H9 (cell line): ENCODE measurements at regions not wholly inside any gene's neighbourhood (a gene's known extent, or its start where the extent isn't known, plus 50 kb on each side); places are given as distances from the start of the nearest gene placed in this dataset.

ENCODE experiments used
- DNase-seq: peaks from one replicate; pipeline ENCODE4 v3.0.0-alpha.2; 2017
- H2AFZ ChIP-seq: one replicate; pipeline ENCODE4 v1.6.1; 2013; ENCODE audit warnings: mild to moderate bottlenecking, low read length, control low read depth, moderate library complexity
- H2AK5ac ChIP-seq: 2 replicates; pipeline ENCODE4 v1.6.1; 2013; ENCODE audit warnings: low read length, control low read depth, mixed read lengths; ENCODE audit not compliant: insufficient read length
- H2BK120ac ChIP-seq: one replicate; pipeline ENCODE4 v1.6.1; 2013; ENCODE audit warnings: low read depth, mild to moderate bottlenecking, low read length, control low read depth, inconsistent platforms; ENCODE audit not compliant: poor library complexity, severe bottlenecking
- H2BK12ac ChIP-seq: 2 replicates; pipeline ENCODE4 v1.6.1; 2013; ENCODE audit warnings: low read length, control low read depth, mixed read lengths, low read depth; ENCODE audit not compliant: insufficient read length
- H2BK15ac ChIP-seq: 2 replicates; pipeline ENCODE4 v1.6.1; 2013; ENCODE audit warnings: low read depth, low read length, control low read depth
- H2BK20ac ChIP-seq: one replicate; pipeline ENCODE4 v1.6.1; 2013; ENCODE audit warnings: low read depth, mild to moderate bottlenecking, low read length, control low read depth, inconsistent platforms; ENCODE audit not compliant: poor library complexity, severe bottlenecking
- H2BK5ac ChIP-seq: 2 replicates; pipeline ENCODE4 v1.6.1; 2013; ENCODE audit warnings: low read length, control low read depth, mixed read lengths; ENCODE audit not compliant: insufficient read length
- H3K14ac ChIP-seq: 2 replicates; pipeline ENCODE4 v1.6.1; 2013; ENCODE audit warnings: low read length, control low read depth; ENCODE audit not compliant: insufficient read depth
- H3K18ac ChIP-seq: 2 replicates; pipeline ENCODE4 v1.6.1; 2013; ENCODE audit warnings: low read depth, mild to moderate bottlenecking, mixed read lengths, low read length, control low read depth; ENCODE audit not compliant: insufficient read length
- H3K23ac ChIP-seq: 2 replicates; pipeline ENCODE4 v1.6.1; 2013; ENCODE audit warnings: low read length, control low read depth, mixed read lengths, low read depth; ENCODE audit not compliant: insufficient read length
- H3K23me2 ChIP-seq: 2 replicates; pipeline ENCODE4 v1.6.1; 2013; ENCODE audit warnings: low read depth, mild to moderate bottlenecking, mixed read lengths, low read length, control low read depth; ENCODE audit not compliant: insufficient read length, poor library complexity, severe bottlenecking
- H3K27ac ChIP-seq: 2 replicates; pipeline ENCODE4 v1.5.1; 2013; ENCODE audit warnings: low read length, control low read depth, mixed read lengths, low read depth; ENCODE audit not compliant: insufficient read length
- H3K27me3 ChIP-seq: 2 replicates; pipeline ENCODE4 v1.6.1; 2013; ENCODE audit warnings: low read length, control low read depth, inconsistent platforms; ENCODE audit not compliant: insufficient read depth
- H3K4ac ChIP-seq: 2 replicates; pipeline ENCODE4 v1.6.1; 2013; ENCODE audit warnings: low read depth, mild to moderate bottlenecking, control low read depth, inconsistent platforms, low read length, moderate library complexity
- H3K4me1 ChIP-seq: 2 replicates; pipeline ENCODE4 v1.6.1; 2013; ENCODE audit warnings: low read length, control low read depth, inconsistent platforms; ENCODE audit not compliant: insufficient read depth
- H3K4me2 ChIP-seq: 2 replicates; pipeline ENCODE4 v1.6.1; 2013; ENCODE audit warnings: low read length, control low read depth, mixed read lengths; ENCODE audit not compliant: insufficient read length, insufficient read depth
- H3K56ac ChIP-seq: 2 replicates; pipeline ENCODE4 v1.6.1; 2013; ENCODE audit warnings: low read depth, mild to moderate bottlenecking, mixed read lengths, low read length, control low read depth; ENCODE audit not compliant: insufficient read length
- H3K79me1 ChIP-seq: 2 replicates; pipeline ENCODE4 v1.6.1; 2013; ENCODE audit warnings: low read depth, mild to moderate bottlenecking, moderate library complexity, low read length, control low read depth, inconsistent platforms; ENCODE audit not compliant: insufficient read depth, poor library complexity, severe bottlenecking
- H3K79me2 ChIP-seq: 2 replicates; pipeline ENCODE4 v1.6.1; 2013; ENCODE audit warnings: low read length, control low read depth, inconsistent platforms; ENCODE audit not compliant: insufficient read depth
- H3K9ac ChIP-seq: 2 replicates; pipeline ENCODE4 v1.6.1; 2013; ENCODE audit warnings: low read length, control low read depth, mixed read lengths; ENCODE audit not compliant: insufficient read length; ENCODE audit errors: extremely low read depth
- H3K9me3 ChIP-seq: one replicate; pipeline ENCODE4 v1.6.1; 2013; ENCODE audit warnings: low read depth, low read length, inconsistent platforms; ENCODE audit not compliant: control insufficient read depth
- H3T11ph ChIP-seq: one replicate; pipeline ENCODE4 v1.6.1; 2013; ENCODE audit warnings: mild to moderate bottlenecking, low read length, control low read depth, inconsistent platforms
- H4K20me1 ChIP-seq: one replicate; pipeline ENCODE4 v1.6.1; 2013; ENCODE audit not compliant: control insufficient read depth, insufficient read length, insufficient read depth
- H4K5ac ChIP-seq: 2 replicates; pipeline ENCODE4 v1.6.1; 2013; ENCODE audit warnings: low read depth, mild to moderate bottlenecking, mixed read lengths, low read length, control low read depth; ENCODE audit not compliant: insufficient read length
- H4K8ac ChIP-seq: replicated peaks from 2 replicates; pipeline ENCODE4 v1.6.1; 2013; ENCODE audit warnings: low read length, control low read depth, mixed read lengths, low read depth; ENCODE audit not compliant: insufficient read length
- H4K91ac ChIP-seq: 2 replicates; pipeline ENCODE4 v1.6.1; 2013; ENCODE audit warnings: low read depth, mild to moderate bottlenecking, moderate library complexity, mixed read lengths, low read length, control low read depth; ENCODE audit not compliant: insufficient read length
- H3K27ac Mint-ChIP-seq, 3 experiments: 2 replicates in 2 of 3; 3 replicates in 1 of 3; pipeline ENCODE4 v1.8.0; 2020 to 2021; ENCODE audit warnings: mixed read lengths in 3 of 3, mild to moderate bottlenecking in 1 of 3, moderate library complexity in 1 of 3
- H3K27me3 Mint-ChIP-seq: 2 replicates; pipeline ENCODE4 v1.8.0; 2021; ENCODE audit warnings: low read depth, mild to moderate bottlenecking, moderate library complexity, mixed read lengths
- H3K36me3 Mint-ChIP-seq, 3 experiments: 2 replicates in 2 of 3; 3 replicates in 1 of 3; pipeline ENCODE4 v1.8.0; 2020 to 2021; ENCODE audit warnings: low read depth in 3 of 3, mixed read lengths in 3 of 3; ENCODE audit not compliant: insufficient read depth in 1 of 3
- H3K4me1 Mint-ChIP-seq, 2 experiments: 2 replicates each; pipeline ENCODE4 v1.8.0; 2020; ENCODE audit warnings: mixed read lengths in 2 of 2
- H3K4me3 Mint-ChIP-seq, 2 experiments: 2 replicates in 1 of 2; 3 replicates in 1 of 2; pipeline ENCODE4 v1.8.0; 2020 to 2021; ENCODE audit warnings: mild to moderate bottlenecking in 2 of 2, mixed read lengths in 2 of 2, moderate library complexity in 1 of 2
- H3K9me3 Mint-ChIP-seq, 2 experiments: 2 replicates in 1 of 2; 3 replicates in 1 of 2; pipeline ENCODE4 v1.8.0; 2020; ENCODE audit warnings: mild to moderate bottlenecking in 2 of 2, mixed read lengths in 2 of 2, moderate library complexity in 1 of 2
- WGBS: extraction: QIAGEN DNeasy Blood & Tissue Kit; methylation state at CpG from one replicate; pipeline ENCODE4 v1.1.7; 2013; ENCODE audit warnings: missing lambda C conversion rate, low lambda C conversion rate, mixed read lengths; ENCODE audit not compliant: insufficient read length; ENCODE audit errors: extremely low coverage; 5-methylcytosine and 5-hydroxymethylcytosine counted together
- TF ChIP-seq, protein P1 (sequence below): fragments of 200-600 bp; sonication (generic); conservative IDR thresholded peaks from 3 replicates; pipeline ENCODE4 v1.8.0; 2021; ENCODE audit warnings: antibody characterized with exemption, mild to moderate bottlenecking

GRCh38 chr10:8211631-8212030 is 157.1 kb downstream of the GATA3 start:
- no peak overlapping the region for H2BK15ac ChIP-seq
- no peak overlapping the region for H2BK12ac ChIP-seq
- Mint-ChIP-seq H3K9me3 (no peaks in the 10 kb centered on the region), H3K27ac (no peak overlapping the region), H3K4me3 (no peak overlapping the region), H3K4me1 (no peaks in the 10 kb centered on the region), H3K27me3 (no peaks in the 10 kb centered on the region), H3K36me3 (no peaks in the 10 kb centered on the region)
- H3K79me1 ChIP-seq: no peaks in the 10 kb centered on the region
- no peaks in the 10 kb centered on the region for H3K4me1 ChIP-seq
- H3K27me3 ChIP-seq: no peaks in the 10 kb centered on the region
- no peak overlapping the region for H3K9ac ChIP-seq
- H2AK5ac ChIP-seq: no peak overlapping the region
- H3K4me2 ChIP-seq: no peak overlapping the region
- H3K23me2 ChIP-seq: no peaks in the 10 kb centered on the region
- H2BK5ac ChIP-seq: no peak overlapping the region
- H3K14ac ChIP-seq: no peak overlapping the region
- H3K56ac ChIP-seq: no peak overlapping the region
- TF ChIP-seq, protein P1, sequence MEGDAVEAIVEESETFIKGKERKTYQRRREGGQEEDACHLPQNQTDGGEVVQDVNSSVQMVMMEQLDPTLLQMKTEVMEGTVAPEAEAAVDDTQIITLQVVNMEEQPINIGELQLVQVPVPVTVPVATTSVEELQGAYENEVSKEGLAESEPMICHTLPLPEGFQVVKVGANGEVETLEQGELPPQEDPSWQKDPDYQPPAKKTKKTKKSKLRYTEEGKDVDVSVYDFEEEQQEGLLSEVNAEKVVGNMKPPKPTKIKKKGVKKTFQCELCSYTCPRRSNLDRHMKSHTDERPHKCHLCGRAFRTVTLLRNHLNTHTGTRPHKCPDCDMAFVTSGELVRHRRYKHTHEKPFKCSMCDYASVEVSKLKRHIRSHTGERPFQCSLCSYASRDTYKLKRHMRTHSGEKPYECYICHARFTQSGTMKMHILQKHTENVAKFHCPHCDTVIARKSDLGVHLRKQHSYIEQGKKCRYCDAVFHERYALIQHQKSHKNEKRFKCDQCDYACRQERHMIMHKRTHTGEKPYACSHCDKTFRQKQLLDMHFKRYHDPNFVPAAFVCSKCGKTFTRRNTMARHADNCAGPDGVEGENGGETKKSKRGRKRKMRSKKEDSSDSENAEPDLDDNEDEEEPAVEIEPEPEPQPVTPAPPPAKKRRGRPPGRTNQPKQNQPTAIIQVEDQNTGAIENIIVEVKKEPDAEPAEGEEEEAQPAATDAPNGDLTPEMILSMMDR: no peak
- H3K18ac ChIP-seq: no peak overlapping the region
- no peak overlapping the region for H2BK20ac ChIP-seq
- no peak overlapping the region for H4K5ac ChIP-seq
- H4K20me1 ChIP-seq: no peaks in the 10 kb centered on the region
- H3K27ac ChIP-seq: no peak overlapping the region
- H3K9me3 ChIP-seq: no peaks in the 10 kb centered on the region
- no peak overlapping the region for H2BK120ac ChIP-seq
- H4K91ac ChIP-seq: no peak overlapping the region
- no peak overlapping the region for H3T11ph ChIP-seq
- no peak overlapping the region for H4K8ac ChIP-seq
- no CpG with 5 or more reads among the region's 4 CpGs for WGBS
- H3K4ac ChIP-seq: no peak overlapping the region
- no peak overlapping the region for H3K23ac ChIP-seq
- DNase-seq: no peak
- H3K79me2 ChIP-seq: no peaks in the 10 kb centered on the region
- H2AFZ ChIP-seq: no peak overlapping the region
